HCT116 (cell line): ENCODE measurements at regions not wholly inside any gene's neighbourhood (a gene's known extent, or its start where the extent isn't known, plus 50 kb on each side); places are given as distances from the start of the nearest gene placed in this dataset.

Experiments
- ATAC-seq: fragments of 200-7000 bp; cut with Tn5 transposase; 2 replicates; pipeline ENCODE4 v1.9.1; 2020; ENCODE audit warnings: mild to moderate bottlenecking, moderate library complexity
- BruUV-seq: library from RNA; stranded (reverse); fragments of 400-500 nt; replicated peaks from 2 replicates; lab custom pipeline; 2021; lab: Mats Ljungman, UMichigan
- CTCF ChIA-PET: fragments of 300-600 bp; sonication (Branson Sonifier 250); formaldehyde crosslinking; loops from one replicate; lab custom pipeline; 2021; ENCODE audit warnings: antibody characterized with exemption; lab: Charles Lee
- POLR2A ChIA-PET: fragments of 300-600, 350-600 bp; sonication (Branson Sonifier 250); formaldehyde crosslinking; loops from one replicate; lab custom pipeline; 2021; ENCODE audit warnings: antibody characterized with exemption; lab: Charles Lee
- RAD21 ChIA-PET, 2 experiments: fragments of 300-600 bp; sonication (Branson Sonifier 250); formaldehyde crosslinking; loops; one replicate each; lab custom pipeline; 2023; ENCODE audit warnings: low total read pairs in 2 of 2; ENCODE audit not compliant: uncharacterized antibody in 2 of 2, unreplicated experiment in 2 of 2, low non-redundant PET in 1 of 2; lab: Charles Lee
- DNase-seq: peaks from one replicate; pipeline ENCODE4 v3.0.0-alpha.2; 2010; ENCODE audit warnings: low read depth, low spot score
- H2AFZ ChIP-seq: fragments of 200-600 bp; shearing (Covaris generic), sonication (generic); 2 replicates; pipeline ENCODE4 v1.6.1; 2017; ENCODE audit warnings: low read depth, mixed run types, mixed read lengths, antibody characterized with exemption, low read length; ENCODE audit not compliant: poor library complexity, severe bottlenecking
- H3K27ac ChIP-seq: 2 replicates; pipeline ENCODE4 v1.5.1; 2012; ENCODE audit warnings: low read depth, low read length
- H3K27me3 ChIP-seq: fragments of 200-600 bp; sonication (generic); 2 replicates; pipeline ENCODE4 v1.6.1; 2016; ENCODE audit warnings: mixed run types, low read length, mixed read lengths; ENCODE audit not compliant: insufficient read depth
- H3K36me3 ChIP-seq, 2 experiments: fragments of 200-500 bp in 1 of 2; fragments of 200-600 bp in 1 of 2; sonication (Bioruptor generic) in 1 of 2; sonication (generic) in 1 of 2; 2 replicates each; pipeline versions ENCODE4 v1.5.1 to v1.6.1; 2014 to 2016; ENCODE audit warnings: low read length in 2 of 2, inconsistent platforms in 1 of 2, mixed read lengths in 1 of 2, mixed run types in 1 of 2; ENCODE audit not compliant: insufficient read depth in 2 of 2, control insufficient read depth in 1 of 2
- H3K4me1 ChIP-seq, 2 experiments: fragments of 200-600 bp in 1 of 2; sonication (generic) in 1 of 2; 2 replicates each; pipeline versions ENCODE4 v1.5.1 to v1.6.1; 2012 to 2017; ENCODE audit warnings: low read length in 2 of 2, inconsistent platforms in 1 of 2, mild to moderate bottlenecking in 1 of 2, mixed read lengths in 1 of 2, mixed run types in 1 of 2, moderate library complexity in 1 of 2; ENCODE audit not compliant: insufficient read depth in 2 of 2, control insufficient read depth in 1 of 2
- H3K4me2 ChIP-seq: fragments of 200-600 bp; sonication (generic); 2 replicates; pipeline ENCODE4 v1.6.1; 2017; ENCODE audit warnings: mixed run types, low read length, mixed read lengths
- H3K4me3 ChIP-seq, 2 experiments: fragments of 200-600 bp in 1 of 2; sonication (generic) in 1 of 2; replicated peaks in 1 of 2; 2 replicates each; pipeline ENCODE4 v1.5.1; 2011 to 2016; ENCODE audit warnings: low read length in 2 of 2, control low read depth in 1 of 2, low read depth in 1 of 2, mild to moderate bottlenecking in 1 of 2, mixed read lengths in 1 of 2, mixed run types in 1 of 2
- H3K79me2 ChIP-seq: fragments of 200-600 bp; sonication (generic); 2 replicates; pipeline ENCODE4 v1.6.1; 2017; ENCODE audit warnings: mild to moderate bottlenecking, mixed run types, low read length, moderate library complexity, mixed read lengths; ENCODE audit not compliant: insufficient read depth
- H3K9ac ChIP-seq: fragments of 200-600 bp; sonication (generic); 2 replicates; pipeline ENCODE4 v1.6.1; 2016; ENCODE audit warnings: low read length, mixed read lengths
- H3K9me2 ChIP-seq: fragments of 200-600 bp; sonication (generic), shearing (Covaris generic); 2 replicates; pipeline ENCODE4 v1.6.1; 2017; ENCODE audit warnings: mixed run types, mild to moderate bottlenecking, moderate library complexity; ENCODE audit not compliant: insufficient read depth
- H3K9me3 ChIP-seq, 2 experiments: fragments of 200-500 bp in 1 of 2; fragments of 200-600 bp in 1 of 2; sonication (Bioruptor generic) in 1 of 2; sonication (generic) in 1 of 2; 2 replicates each; pipeline ENCODE4 v1.6.1; 2014 to 2017; ENCODE audit warnings: low read length in 2 of 2, mixed read lengths in 2 of 2, inconsistent platforms in 1 of 2, low read depth in 1 of 2, mild to moderate bottlenecking in 1 of 2, mixed run types in 1 of 2, moderate library complexity in 1 of 2; ENCODE audit not compliant: control insufficient read depth in 1 of 2, insufficient read depth in 1 of 2
- H4K20me1 ChIP-seq: fragments of 200-600 bp; sonication (generic), shearing (Covaris generic); 2 replicates; pipeline ENCODE4 v1.6.1; 2017; ENCODE audit warnings: mixed run types, mild to moderate bottlenecking, moderate library complexity; ENCODE audit not compliant: insufficient read depth
- CBX3 ChIP-seq: IDR thresholded peaks from 2 replicates; pipeline ENCODE4 v1.6.1; 2012; ENCODE audit warnings: low read depth
- EGR1 ChIP-seq: IDR thresholded peaks from 2 replicates; pipeline ENCODE4 v1.6.1; 2012; ENCODE audit warnings: low read depth
- EZH2 ChIP-seq: fragments of 200-600 bp; sonication (generic); IDR thresholded peaks from 2 replicates; pipeline ENCODE4 v1.6.1; 2017; ENCODE audit warnings: antibody characterized with exemption, mixed run types
- EZH2phosphoT487 ChIP-seq: fragments of 200-600 bp; IDR thresholded peaks from 2 replicates; pipeline ENCODE4 v1.6.1; 2018; ENCODE audit warnings: antibody characterized with exemption, borderline replicate concordance
- FOSL1 ChIP-seq: IDR thresholded peaks from 2 replicates; pipeline ENCODE4 v1.6.1; 2012; ENCODE audit warnings: low read depth
- JUND ChIP-seq: IDR thresholded peaks from 2 replicates; pipeline ENCODE4 v1.6.1; 2012
- POLR2A ChIP-seq: IDR thresholded peaks from 2 replicates; pipeline ENCODE4 v1.7.0; 2011; ENCODE audit warnings: borderline replicate concordance; ENCODE audit not compliant: insufficient read depth, insufficient read length; ENCODE audit errors: extremely low read depth
- RAD21 ChIP-seq: IDR thresholded peaks from 2 replicates; pipeline ENCODE4 v1.6.1; 2012; ENCODE audit warnings: low read depth, mild to moderate bottlenecking
- SIN3A ChIP-seq: IDR thresholded peaks from 2 replicates; pipeline ENCODE4 v1.6.1; 2012; ENCODE audit warnings: low read depth
- SRF ChIP-seq: IDR thresholded peaks from 2 replicates; pipeline ENCODE4 v1.6.1; 2012; ENCODE audit warnings: low read depth
- TCF7L2 ChIP-seq: IDR thresholded peaks from 2 replicates; pipeline ENCODE4 v1.7.0; 2011; ENCODE audit warnings: borderline replicate concordance, inconsistent platforms; ENCODE audit not compliant: insufficient read depth, insufficient read length; ENCODE audit errors: extremely low read depth
- ZFX ChIP-seq: fragments of 450-650 bp; IDR thresholded peaks from 2 replicates; pipeline ENCODE4 v1.6.1; 2017
- intact Hi-C: fragments of 100-400 bp; cut with micrococcal nuclease; formaldehyde crosslinking; loops from 2 replicates; pipeline ENCODE4 v1.10.0; 2022
- TF ChIP-seq, protein P1 (sequence below): IDR thresholded peaks from 2 replicates; pipeline ENCODE4 v1.6.1; 2012

DNA sequence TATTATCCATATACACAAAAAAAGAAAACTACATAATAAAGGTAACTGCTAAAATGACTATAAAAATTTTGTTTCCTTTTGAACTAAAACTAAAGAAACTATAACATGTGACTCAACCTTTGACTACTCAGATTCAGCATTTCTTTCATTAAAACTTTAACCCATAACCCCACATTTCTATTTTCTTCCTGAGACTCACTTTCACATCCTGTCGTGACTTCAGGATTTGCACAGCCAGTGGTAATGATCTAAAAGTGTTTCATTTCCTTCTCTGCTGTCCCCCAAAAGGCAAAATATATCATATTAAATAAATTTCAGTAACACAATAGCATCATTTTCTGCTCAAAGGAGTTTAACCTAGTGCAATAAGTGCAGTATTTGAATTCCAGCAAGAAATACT lies 1022.4 kb upstream of the DIAPH2 start:
- H3K36me3 ChIP-seq = no peaks in the 10 kb centered on the region
- H3K9me3 ChIP-seq = no peaks in the 10 kb centered on the region
- no peak overlapping the region for H3K27ac ChIP-seq
- H3K9ac ChIP-seq = no peak overlapping the region
- H3K9me2 ChIP-seq = no peaks in the 10 kb centered on the region
- H2AFZ ChIP-seq = no peak overlapping the region
- no peak overlapping the region for H3K4me2 ChIP-seq
- no peaks in the 10 kb centered on the region for H3K79me2 ChIP-seq
- H3K27me3 ChIP-seq = no peaks in the 10 kb centered on the region
- DNase-seq = no peak
- no peaks in the 10 kb centered on the region for H3K4me1 ChIP-seq
- CTCF ChIA-PET = no interaction called here
- intact Hi-C loops = no loop called here
- BruUV-seq = no TSS peak
- ATAC-seq = no peak
- no peak overlapping the region for H3K4me3 ChIP-seq
- RAD21 ChIA-PET = no interaction called here
- POLR2A ChIA-PET = no interaction called here
- H4K20me1 ChIP-seq = no peaks in the 10 kb centered on the region
- TF ChIP-seq, protein P1, sequence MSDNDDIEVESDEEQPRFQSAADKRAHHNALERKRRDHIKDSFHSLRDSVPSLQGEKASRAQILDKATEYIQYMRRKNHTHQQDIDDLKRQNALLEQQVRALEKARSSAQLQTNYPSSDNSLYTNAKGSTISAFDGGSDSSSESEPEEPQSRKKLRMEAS = no peak
- TF ChIP-seq SRF = no peak

DNA sequence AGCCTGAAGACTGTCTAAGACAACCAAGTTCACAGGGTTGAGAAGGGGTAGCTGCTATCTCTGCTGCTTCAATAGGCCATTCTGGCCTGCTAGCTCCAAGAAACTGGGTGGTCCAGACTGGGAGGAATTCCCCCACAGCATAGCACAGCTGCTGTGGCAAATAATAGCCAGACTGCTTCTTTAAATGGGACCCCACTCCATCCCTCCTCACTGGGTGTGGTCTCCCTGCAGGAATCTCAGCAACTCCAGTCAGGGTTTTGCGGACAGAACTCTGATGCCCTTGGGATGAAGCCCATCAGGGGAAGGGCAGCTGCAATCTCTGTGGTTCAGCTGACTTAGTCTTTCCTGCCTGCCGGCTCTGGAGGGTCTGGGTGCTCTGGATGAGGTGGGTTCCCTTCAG lies 1018.6 kb upstream of the DIAPH2 start:
- CTCF ChIA-PET = no interaction called here
- POLR2A ChIA-PET = no interaction called here
- no peak for ATAC-seq
- Histone ChIP-seq H4K20me1 (no peaks in the 10 kb centered on the region), H3K4me1 (no peaks in the 10 kb centered on the region), H3K4me2 (no peak overlapping the region), H3K4me3 (no peak overlapping the region), H3K9me3 (no peaks in the 10 kb centered on the region), H3K9me2 (no peaks in the 10 kb centered on the region), H2AFZ (no peak overlapping the region), H3K27ac (no peak overlapping the region), H3K9ac (no peak overlapping the region), H3K79me2 (no peaks in the 10 kb centered on the region), H3K27me3 (no peaks in the 10 kb centered on the region), H3K36me3 (no peaks in the 10 kb centered on the region)
- TF ChIP-seq RAD21 (no peak), EGR1 (no peak), SRF (no peak), TCF7L2 (no peak), JUND (no peak), POLR2A (no peak), EZH2 (no peak), FOSL1 (no peak), EZH2phosphoT487 (no peak), CBX3 (no peak), SIN3A (no peak), ZFX (no peak)
- no TSS peak for BruUV-seq
- RAD21 ChIA-PET = no interaction called here
- no peak for DNase-seq
- intact Hi-C loops = no loop called here
